HCT116 (cell line): ENCODE measurements at regions not wholly inside any gene's neighbourhood (a gene's known extent, or its start where the extent isn't known, plus 50 kb on each side); places are given as distances from the start of the nearest gene placed in this dataset.

Experiments used
- ATAC-seq: fragments of 200-7000 bp; cut with Tn5 transposase; 2 replicates; pipeline ENCODE4 v1.9.1; 2020; ENCODE audit warnings: mild to moderate bottlenecking, moderate library complexity
- BruUV-seq: library from RNA; stranded (reverse); fragments of 400-500 nt; replicated peaks from 2 replicates; lab custom pipeline; 2021; lab: Mats Ljungman, UMichigan
- CTCF ChIA-PET: fragments of 300-600 bp; sonication (Branson Sonifier 250); formaldehyde crosslinking; loops from one replicate; lab custom pipeline; 2021; ENCODE audit warnings: antibody characterized with exemption; lab: Charles Lee
- POLR2A ChIA-PET: fragments of 300-600, 350-600 bp; sonication (Branson Sonifier 250); formaldehyde crosslinking; loops from one replicate; lab custom pipeline; 2021; ENCODE audit warnings: antibody characterized with exemption; lab: Charles Lee
- RAD21 ChIA-PET, 2 experiments: fragments of 300-600 bp; sonication (Branson Sonifier 250); formaldehyde crosslinking; loops; one replicate each; lab custom pipeline; 2023; ENCODE audit warnings: low total read pairs in 2 of 2; ENCODE audit not compliant: uncharacterized antibody in 2 of 2, unreplicated experiment in 2 of 2, low non-redundant PET in 1 of 2; lab: Charles Lee
- DNase-seq: peaks from one replicate; pipeline ENCODE4 v3.0.0-alpha.2; 2010; ENCODE audit warnings: low read depth, low spot score
- H2AFZ ChIP-seq: fragments of 200-600 bp; shearing (Covaris generic), sonication (generic); 2 replicates; pipeline ENCODE4 v1.6.1; 2017; ENCODE audit warnings: low read depth, mixed run types, mixed read lengths, antibody characterized with exemption, low read length; ENCODE audit not compliant: poor library complexity, severe bottlenecking
- H3K27ac ChIP-seq: 2 replicates; pipeline ENCODE4 v1.5.1; 2012; ENCODE audit warnings: low read depth, low read length
- H3K27me3 ChIP-seq: fragments of 200-600 bp; sonication (generic); 2 replicates; pipeline ENCODE4 v1.6.1; 2016; ENCODE audit warnings: mixed run types, low read length, mixed read lengths; ENCODE audit not compliant: insufficient read depth
- H3K36me3 ChIP-seq, 2 experiments: fragments of 200-500 bp in 1 of 2; fragments of 200-600 bp in 1 of 2; sonication (Bioruptor generic) in 1 of 2; sonication (generic) in 1 of 2; 2 replicates each; pipeline versions ENCODE4 v1.5.1 to v1.6.1; 2014 to 2016; ENCODE audit warnings: low read length in 2 of 2, inconsistent platforms in 1 of 2, mixed read lengths in 1 of 2, mixed run types in 1 of 2; ENCODE audit not compliant: insufficient read depth in 2 of 2, control insufficient read depth in 1 of 2
- H3K4me1 ChIP-seq, 2 experiments: fragments of 200-600 bp in 1 of 2; sonication (generic) in 1 of 2; 2 replicates each; pipeline versions ENCODE4 v1.5.1 to v1.6.1; 2012 to 2017; ENCODE audit warnings: low read length in 2 of 2, inconsistent platforms in 1 of 2, mild to moderate bottlenecking in 1 of 2, mixed read lengths in 1 of 2, mixed run types in 1 of 2, moderate library complexity in 1 of 2; ENCODE audit not compliant: insufficient read depth in 2 of 2, control insufficient read depth in 1 of 2
- H3K4me2 ChIP-seq: fragments of 200-600 bp; sonication (generic); 2 replicates; pipeline ENCODE4 v1.6.1; 2017; ENCODE audit warnings: mixed run types, low read length, mixed read lengths
- H3K4me3 ChIP-seq, 2 experiments: fragments of 200-600 bp in 1 of 2; sonication (generic) in 1 of 2; replicated peaks in 1 of 2; 2 replicates each; pipeline ENCODE4 v1.5.1; 2011 to 2016; ENCODE audit warnings: low read length in 2 of 2, control low read depth in 1 of 2, low read depth in 1 of 2, mild to moderate bottlenecking in 1 of 2, mixed read lengths in 1 of 2, mixed run types in 1 of 2
- H3K79me2 ChIP-seq: fragments of 200-600 bp; sonication (generic); 2 replicates; pipeline ENCODE4 v1.6.1; 2017; ENCODE audit warnings: mild to moderate bottlenecking, mixed run types, low read length, moderate library complexity, mixed read lengths; ENCODE audit not compliant: insufficient read depth
- H3K9ac ChIP-seq: fragments of 200-600 bp; sonication (generic); 2 replicates; pipeline ENCODE4 v1.6.1; 2016; ENCODE audit warnings: low read length, mixed read lengths
- H3K9me2 ChIP-seq: fragments of 200-600 bp; sonication (generic), shearing (Covaris generic); 2 replicates; pipeline ENCODE4 v1.6.1; 2017; ENCODE audit warnings: mixed run types, mild to moderate bottlenecking, moderate library complexity; ENCODE audit not compliant: insufficient read depth
- H3K9me3 ChIP-seq, 2 experiments: fragments of 200-500 bp in 1 of 2; fragments of 200-600 bp in 1 of 2; sonication (Bioruptor generic) in 1 of 2; sonication (generic) in 1 of 2; 2 replicates each; pipeline ENCODE4 v1.6.1; 2014 to 2017; ENCODE audit warnings: low read length in 2 of 2, mixed read lengths in 2 of 2, inconsistent platforms in 1 of 2, low read depth in 1 of 2, mild to moderate bottlenecking in 1 of 2, mixed run types in 1 of 2, moderate library complexity in 1 of 2; ENCODE audit not compliant: control insufficient read depth in 1 of 2, insufficient read depth in 1 of 2
- H4K20me1 ChIP-seq: fragments of 200-600 bp; sonication (generic), shearing (Covaris generic); 2 replicates; pipeline ENCODE4 v1.6.1; 2017; ENCODE audit warnings: mixed run types, mild to moderate bottlenecking, moderate library complexity; ENCODE audit not compliant: insufficient read depth
- CEBPB ChIP-seq: IDR thresholded peaks from 2 replicates; pipeline ENCODE4 v1.6.1; 2012; ENCODE audit warnings: low read depth
- EGR1 ChIP-seq: IDR thresholded peaks from 2 replicates; pipeline ENCODE4 v1.6.1; 2012; ENCODE audit warnings: low read depth
- ELF1 ChIP-seq: IDR thresholded peaks from 2 replicates; pipeline ENCODE4 v1.6.1; 2012; ENCODE audit warnings: low read depth, borderline replicate concordance
- JUND ChIP-seq: IDR thresholded peaks from 2 replicates; pipeline ENCODE4 v1.6.1; 2012
- POLR2A ChIP-seq: IDR thresholded peaks from 2 replicates; pipeline ENCODE4 v1.7.0; 2011; ENCODE audit warnings: borderline replicate concordance; ENCODE audit not compliant: insufficient read depth, insufficient read length; ENCODE audit errors: extremely low read depth
- SIN3A ChIP-seq: IDR thresholded peaks from 2 replicates; pipeline ENCODE4 v1.6.1; 2012; ENCODE audit warnings: low read depth
- SP1 ChIP-seq: IDR thresholded peaks from 2 replicates; pipeline ENCODE4 v1.6.1; 2012; ENCODE audit warnings: low read depth
- SRF ChIP-seq: IDR thresholded peaks from 2 replicates; pipeline ENCODE4 v1.6.1; 2012; ENCODE audit warnings: low read depth
- TCF7L2 ChIP-seq: IDR thresholded peaks from 2 replicates; pipeline ENCODE4 v1.7.0; 2011; ENCODE audit warnings: borderline replicate concordance, inconsistent platforms; ENCODE audit not compliant: insufficient read depth, insufficient read length; ENCODE audit errors: extremely low read depth
- ZFX ChIP-seq: fragments of 450-650 bp; IDR thresholded peaks from 2 replicates; pipeline ENCODE4 v1.6.1; 2017
- ZNF274 ChIP-seq: fragments of 200-500 bp; sonication (Bioruptor generic); IDR thresholded peaks from 2 replicates; pipeline ENCODE4 v1.6.1; 2014; ENCODE audit warnings: mild to moderate bottlenecking, low read depth, low read length, inconsistent platforms
- intact Hi-C: fragments of 100-400 bp; cut with micrococcal nuclease; formaldehyde crosslinking; loops from 2 replicates; pipeline ENCODE4 v1.10.0; 2022
- TF ChIP-seq, protein P1 (sequence below), 3 experiments: fragments of 200-600 bp in 1 of 3; sonication (generic) in 1 of 3; IDR thresholded peaks in 2 of 3; conservative IDR thresholded peaks in 1 of 3; 2 replicates each; pipeline ENCODE4 v1.5.1; 2012 to 2017; ENCODE audit warnings: low read depth in 2 of 3, low read length in 2 of 3, antibody characterized with exemption in 1 of 3, borderline replicate concordance in 1 of 3, control low read depth in 1 of 3, mild to moderate bottlenecking in 1 of 3, mixed read lengths in 1 of 3, mixed run types in 1 of 3, moderate library complexity in 1 of 3; ENCODE audit not compliant: insufficient read depth in 1 of 3
- TF ChIP-seq, protein P2 (sequence below): IDR thresholded peaks from 2 replicates; pipeline ENCODE4 v1.6.1; 2011; ENCODE audit warnings: mild to moderate bottlenecking, low read length, moderate library complexity; ENCODE audit not compliant: insufficient replicate concordance; ENCODE audit errors: extremely low read depth
- TF ChIP-seq, protein P3 (sequence below): IDR thresholded peaks from 2 replicates; pipeline ENCODE4 v1.6.1; 2012
- TF ChIP-seq, protein P4 (sequence below): IDR thresholded peaks from 2 replicates; pipeline ENCODE4 v1.6.1; 2012; ENCODE audit warnings: low read depth

DNA sequence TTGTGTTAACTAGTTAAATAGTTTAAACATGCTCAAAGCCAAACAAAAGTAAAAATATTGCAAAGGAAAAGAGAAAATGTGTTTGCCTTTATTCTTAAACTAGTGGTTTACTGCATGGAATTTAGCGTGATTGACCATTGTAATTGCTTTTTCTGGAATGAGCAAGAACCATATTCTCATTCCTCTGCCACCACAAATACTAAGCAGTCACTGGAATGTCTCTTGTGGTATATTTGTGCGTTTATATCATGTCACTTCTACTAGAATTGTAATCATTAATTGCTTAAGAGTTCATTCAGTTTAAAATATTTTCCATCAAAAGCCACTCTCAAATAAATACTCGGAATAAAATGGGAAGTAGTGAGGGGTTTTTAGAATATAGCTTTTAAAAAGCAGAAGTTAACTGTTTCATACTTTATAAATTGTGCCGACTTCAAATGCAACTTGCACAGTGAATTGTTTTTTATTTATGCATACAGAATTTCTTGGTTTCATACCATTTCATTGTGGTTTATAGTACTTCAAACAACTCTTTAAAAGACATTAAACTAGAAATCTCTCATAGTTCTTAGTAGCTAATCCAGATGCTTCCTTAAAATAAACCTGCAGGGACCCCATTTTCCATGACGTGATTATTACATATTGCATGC lies 288.1 kb downstream of the EPHA4 start (continued):
- TF ChIP-seq, protein P1, sequence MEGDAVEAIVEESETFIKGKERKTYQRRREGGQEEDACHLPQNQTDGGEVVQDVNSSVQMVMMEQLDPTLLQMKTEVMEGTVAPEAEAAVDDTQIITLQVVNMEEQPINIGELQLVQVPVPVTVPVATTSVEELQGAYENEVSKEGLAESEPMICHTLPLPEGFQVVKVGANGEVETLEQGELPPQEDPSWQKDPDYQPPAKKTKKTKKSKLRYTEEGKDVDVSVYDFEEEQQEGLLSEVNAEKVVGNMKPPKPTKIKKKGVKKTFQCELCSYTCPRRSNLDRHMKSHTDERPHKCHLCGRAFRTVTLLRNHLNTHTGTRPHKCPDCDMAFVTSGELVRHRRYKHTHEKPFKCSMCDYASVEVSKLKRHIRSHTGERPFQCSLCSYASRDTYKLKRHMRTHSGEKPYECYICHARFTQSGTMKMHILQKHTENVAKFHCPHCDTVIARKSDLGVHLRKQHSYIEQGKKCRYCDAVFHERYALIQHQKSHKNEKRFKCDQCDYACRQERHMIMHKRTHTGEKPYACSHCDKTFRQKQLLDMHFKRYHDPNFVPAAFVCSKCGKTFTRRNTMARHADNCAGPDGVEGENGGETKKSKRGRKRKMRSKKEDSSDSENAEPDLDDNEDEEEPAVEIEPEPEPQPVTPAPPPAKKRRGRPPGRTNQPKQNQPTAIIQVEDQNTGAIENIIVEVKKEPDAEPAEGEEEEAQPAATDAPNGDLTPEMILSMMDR (IDR thresholded peaks at IDR 0.05 in 2 of 3, conservative IDR thresholded peaks at IDR 0.05 in 1 of 3; ENCODE audit: borderline replicate concordance in 1 of 3, insufficient read depth in 1 of 3, low read depth in 2 of 3, low read length in 2 of 3), result no peak
- TF ChIP-seq SP1, result no peak
- TF ChIP-seq ZFX, result no peak
- TF ChIP-seq, protein P2, sequence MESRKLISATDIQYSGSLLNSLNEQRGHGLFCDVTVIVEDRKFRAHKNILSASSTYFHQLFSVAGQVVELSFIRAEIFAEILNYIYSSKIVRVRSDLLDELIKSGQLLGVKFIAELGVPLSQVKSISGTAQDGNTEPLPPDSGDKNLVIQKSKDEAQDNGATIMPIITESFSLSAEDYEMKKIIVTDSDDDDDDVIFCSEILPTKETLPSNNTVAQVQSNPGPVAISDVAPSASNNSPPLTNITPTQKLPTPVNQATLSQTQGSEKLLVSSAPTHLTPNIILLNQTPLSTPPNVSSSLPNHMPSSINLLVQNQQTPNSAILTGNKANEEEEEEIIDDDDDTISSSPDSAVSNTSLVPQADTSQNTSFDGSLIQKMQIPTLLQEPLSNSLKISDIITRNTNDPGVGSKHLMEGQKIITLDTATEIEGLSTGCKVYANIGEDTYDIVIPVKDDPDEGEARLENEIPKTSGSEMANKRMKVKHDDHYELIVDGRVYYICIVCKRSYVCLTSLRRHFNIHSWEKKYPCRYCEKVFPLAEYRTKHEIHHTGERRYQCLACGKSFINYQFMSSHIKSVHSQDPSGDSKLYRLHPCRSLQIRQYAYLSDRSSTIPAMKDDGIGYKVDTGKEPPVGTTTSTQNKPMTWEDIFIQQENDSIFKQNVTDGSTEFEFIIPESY, result no peak
- TF ChIP-seq CEBPB, result no peak
- TF ChIP-seq EGR1, result no peak
- TF ChIP-seq SRF, result no peak
- no peak for TF ChIP-seq ZNF274

DNA sequence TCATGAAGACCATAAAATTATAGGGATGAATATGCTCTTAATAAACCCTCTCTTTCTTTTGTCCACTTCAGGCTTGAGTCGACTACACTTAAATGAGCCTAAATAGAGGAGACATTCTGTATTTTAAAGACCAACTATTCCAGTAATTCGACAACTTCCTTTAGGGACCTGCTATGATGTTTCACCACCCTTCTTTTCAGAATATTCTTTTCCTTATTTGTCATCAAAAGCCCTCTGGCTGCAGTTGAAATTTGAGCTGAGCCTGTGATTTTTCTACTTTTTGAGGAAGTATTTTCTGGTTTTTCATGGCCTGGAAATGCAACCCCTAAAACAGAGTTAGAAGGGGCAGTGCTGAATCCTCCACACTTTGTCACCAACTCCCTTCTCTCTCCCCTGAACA lies 287.0 kb downstream of the EPHA4 start:
- BruUV-seq, result no TSS peak
- POLR2A ChIA-PET, result no interaction called here
- no peak for TF ChIP-seq TCF7L2
- TF ChIP-seq, protein P3, sequence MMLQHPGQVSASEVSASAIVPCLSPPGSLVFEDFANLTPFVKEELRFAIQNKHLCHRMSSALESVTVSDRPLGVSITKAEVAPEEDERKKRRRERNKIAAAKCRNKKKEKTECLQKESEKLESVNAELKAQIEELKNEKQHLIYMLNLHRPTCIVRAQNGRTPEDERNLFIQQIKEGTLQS, result no peak
- TF ChIP-seq POLR2A, result no peak
- no peak for TF ChIP-seq JUND
- TF ChIP-seq, protein P4, sequence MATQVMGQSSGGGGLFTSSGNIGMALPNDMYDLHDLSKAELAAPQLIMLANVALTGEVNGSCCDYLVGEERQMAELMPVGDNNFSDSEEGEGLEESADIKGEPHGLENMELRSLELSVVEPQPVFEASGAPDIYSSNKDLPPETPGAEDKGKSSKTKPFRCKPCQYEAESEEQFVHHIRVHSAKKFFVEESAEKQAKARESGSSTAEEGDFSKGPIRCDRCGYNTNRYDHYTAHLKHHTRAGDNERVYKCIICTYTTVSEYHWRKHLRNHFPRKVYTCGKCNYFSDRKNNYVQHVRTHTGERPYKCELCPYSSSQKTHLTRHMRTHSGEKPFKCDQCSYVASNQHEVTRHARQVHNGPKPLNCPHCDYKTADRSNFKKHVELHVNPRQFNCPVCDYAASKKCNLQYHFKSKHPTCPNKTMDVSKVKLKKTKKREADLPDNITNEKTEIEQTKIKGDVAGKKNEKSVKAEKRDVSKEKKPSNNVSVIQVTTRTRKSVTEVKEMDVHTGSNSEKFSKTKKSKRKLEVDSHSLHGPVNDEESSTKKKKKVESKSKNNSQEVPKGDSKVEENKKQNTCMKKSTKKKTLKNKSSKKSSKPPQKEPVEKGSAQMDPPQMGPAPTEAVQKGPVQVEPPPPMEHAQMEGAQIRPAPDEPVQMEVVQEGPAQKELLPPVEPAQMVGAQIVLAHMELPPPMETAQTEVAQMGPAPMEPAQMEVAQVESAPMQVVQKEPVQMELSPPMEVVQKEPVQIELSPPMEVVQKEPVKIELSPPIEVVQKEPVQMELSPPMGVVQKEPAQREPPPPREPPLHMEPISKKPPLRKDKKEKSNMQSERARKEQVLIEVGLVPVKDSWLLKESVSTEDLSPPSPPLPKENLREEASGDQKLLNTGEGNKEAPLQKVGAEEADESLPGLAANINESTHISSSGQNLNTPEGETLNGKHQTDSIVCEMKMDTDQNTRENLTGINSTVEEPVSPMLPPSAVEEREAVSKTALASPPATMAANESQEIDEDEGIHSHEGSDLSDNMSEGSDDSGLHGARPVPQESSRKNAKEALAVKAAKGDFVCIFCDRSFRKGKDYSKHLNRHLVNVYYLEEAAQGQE, result no peak
- TF ChIP-seq CEBPB, result no peak
- TF ChIP-seq, protein P2, result no peak
- TF ChIP-seq ZFX, result no peak
- TF ChIP-seq ZNF274, result no peak
- no peak for TF ChIP-seq SIN3A
- TF ChIP-seq ELF1, result no peak

More for the DNA sequence above, 287.0 kb downstream of the EPHA4 start:
- no peak overlapping the region for H2AFZ ChIP-seq
- ChIA-PET CTCF (no interaction called here), RAD21 (no interaction called here)
- ATAC-seq, result no peak
- no peak overlapping the region for H3K9ac ChIP-seq
- H3K79me2 ChIP-seq, result no peaks in the 10 kb centered on the region
- no peaks in the 10 kb centered on the region for H3K4me1 ChIP-seq
- no peak overlapping the region for H3K4me3 ChIP-seq
- peaks cover 13% of the 10 kb centered on the region; the same call in 1 of the 2 replicates for H3K27me3 ChIP-seq
- no peak overlapping the region for H3K4me2 ChIP-seq
- intact Hi-C loops, result no loop called here
- no peaks in the 10 kb centered on the region for H4K20me1 ChIP-seq
- no peaks in the 10 kb centered on the region for H3K9me2 ChIP-seq
- H3K9me3 ChIP-seq, result no peaks in the 10 kb centered on the region
- no peak overlapping the region for H3K27ac ChIP-seq
- H3K36me3 ChIP-seq, result no peaks in the 10 kb centered on the region
- no peak for DNase-seq
